GM23248 (cell line): ENCODE measurements at regions not wholly inside any gene's neighbourhood (a gene's known extent, or its start where the extent isn't known, plus 50 kb on each side); places are given as distances from the start of the nearest gene placed in this dataset.

Source experiments
- DNase-seq: peaks from one replicate; pipeline ENCODE4 v3.0.0-alpha.2; 2015
- H2AFZ ChIP-seq: fragments of 200-600 bp; sonication (generic); 2 replicates; pipeline ENCODE4 v1.6.1; 2016; ENCODE audit warnings: antibody characterized with exemption
- H3F3A ChIP-seq: fragments of 200-600 bp; sonication (generic); 2 replicates; pipeline ENCODE4 v1.6.1; 2016; ENCODE audit warnings: mild to moderate bottlenecking, antibody characterized with exemption, mixed run types; ENCODE audit not compliant: insufficient read depth
- H3K27ac ChIP-seq: fragments of 200-600 bp; sonication (generic); 2 replicates; pipeline ENCODE4 v1.5.1; 2016; ENCODE audit warnings: mild to moderate bottlenecking
- H3K27me3 ChIP-seq: fragments of 200-600 bp; sonication (generic); replicated peaks from 2 replicates; pipeline ENCODE4 v1.6.1; 2016; ENCODE audit warnings: mild to moderate bottlenecking; ENCODE audit not compliant: insufficient read depth
- H3K36me3 ChIP-seq: fragments of 200-600 bp; sonication (generic); 2 replicates; pipeline ENCODE4 v1.6.1; 2016; ENCODE audit warnings: low read depth, mild to moderate bottlenecking
- H3K4me1 ChIP-seq: fragments of 200-600 bp; sonication (generic); 2 replicates; pipeline ENCODE4 v1.6.1; 2016; ENCODE audit warnings: mild to moderate bottlenecking; ENCODE audit not compliant: insufficient read depth
- H3K4me2 ChIP-seq: fragments of 200-600 bp; sonication (generic); one replicate; pipeline ENCODE4 v1.6.1; 2016; ENCODE audit warnings: mild to moderate bottlenecking; ENCODE audit not compliant: unreplicated experiment
- H3K4me3 ChIP-seq: fragments of 200-600 bp; sonication (generic); 2 replicates; pipeline ENCODE4 v1.5.1; 2016; ENCODE audit warnings: mild to moderate bottlenecking
- H3K79me2 ChIP-seq: fragments of 200-600 bp; sonication (generic); 2 replicates; pipeline ENCODE4 v1.6.1; 2016; ENCODE audit warnings: mild to moderate bottlenecking; ENCODE audit not compliant: insufficient read depth
- H3K9ac ChIP-seq: fragments of 200-600 bp; sonication (generic); 2 replicates; pipeline ENCODE4 v1.6.1; 2016; ENCODE audit warnings: mild to moderate bottlenecking
- H3K9me2 ChIP-seq: fragments of 200-600 bp; sonication (generic); 2 replicates; pipeline ENCODE4 v1.6.1; 2016; ENCODE audit warnings: mixed run types, mild to moderate bottlenecking, moderate library complexity; ENCODE audit not compliant: insufficient read depth
- H3K9me3 ChIP-seq: fragments of 200-600 bp; sonication (generic); one replicate; pipeline ENCODE4 v1.6.1; 2017; ENCODE audit warnings: low read depth
- H4K20me1 ChIP-seq: fragments of 200-600 bp; sonication (generic); 2 replicates; pipeline ENCODE4 v1.6.0; 2016; ENCODE audit not compliant: insufficient read depth
- EZH2 ChIP-seq: fragments of 200-600 bp; sonication (generic); IDR thresholded peaks from 2 replicates; pipeline ENCODE4 v1.6.1; 2018; ENCODE audit warnings: antibody characterized with exemption, mild to moderate bottlenecking; ENCODE audit not compliant: insufficient read depth, poor library complexity, severe bottlenecking
- EZH2phosphoT487 ChIP-seq: fragments of 200-600 bp; sonication (generic); IDR thresholded peaks from 2 replicates; pipeline ENCODE4 v1.6.1; 2018; ENCODE audit warnings: antibody characterized with exemption, moderate library complexity, mild to moderate bottlenecking, low read depth; ENCODE audit not compliant: insufficient read depth
- WGBS, 2 experiments: methylation state at CpG; one replicate each; pipeline ENCODE4 v1.1.6; 2015 to 2017; ENCODE audit warnings: low lambda C conversion rate in 2 of 2, low coverage in 1 of 2; ENCODE audit errors: missing lambda C conversion rate in 2 of 2; 5-methylcytosine and 5-hydroxymethylcytosine counted together
- in situ Hi-C: fragments of 300-500 bp; cut with MboI; formaldehyde crosslinking; loops from 2 replicates; pipeline ENCODE4 v1.15.0; 2020

- Histone ChIP-seq H3K79me2 (no peaks in the 10 kb centered on the region), H4K20me1 (no peaks in the 10 kb centered on the region), H3K27me3 (peaks cover 17% of the 10 kb centered on the region), H3K27ac (no peak overlapping the region), H3K4me1 (no peaks in the 10 kb centered on the region), H3K4me2 (no peak overlapping the region), H2AFZ (no peak overlapping the region), H3K9me2 (no peaks in the 10 kb centered on the region), H3K36me3 (no peaks in the 10 kb centered on the region), H3K9ac (no peak overlapping the region), H3K9me3 (no peaks in the 10 kb centered on the region), H3F3A (no peaks in the 10 kb centered on the region), H3K4me3 (no peak overlapping the region)
- no peak for TF ChIP-seq EZH2
- TF ChIP-seq EZH2phosphoT487: no peak
- in situ Hi-C loops: no loop called here
- no peak for DNase-seq
- WGBS, 2 experiments: 66 to 77% methylated on average over 6 of the region's 6 CpGs
Observed at GRCh38 chr16:50427107-50427506, 58.3 kb upstream of the BRD7 start.

GRCh38 chr16:50425648-50426047 is 56.9 kb upstream of the BRD7 start:
- H3K9me3 ChIP-seq: no peaks in the 10 kb centered on the region
- DNase-seq: no peak
- H3K27me3 ChIP-seq: peaks cover 17% of the 10 kb centered on the region
- no peaks in the 10 kb centered on the region for H3K79me2 ChIP-seq
- H3K4me3 ChIP-seq: no peak overlapping the region
- H3K4me1 ChIP-seq: no peaks in the 10 kb centered on the region
- no peak overlapping the region for H2AFZ ChIP-seq
- H3K36me3 ChIP-seq: no peaks in the 10 kb centered on the region
- no peaks in the 10 kb centered on the region for H4K20me1 ChIP-seq
- no peak overlapping the region for H3K27ac ChIP-seq
- WGBS, 2 experiments: 47% methylated on average over 8 of the region's 8 CpGs
- no peak overlapping the region for H3K9ac ChIP-seq
- no peaks in the 10 kb centered on the region for H3F3A ChIP-seq
- no peak overlapping the region for H3K4me2 ChIP-seq
- in situ Hi-C loops: no loop called here
- H3K9me2 ChIP-seq: no peaks in the 10 kb centered on the region
- TF ChIP-seq EZH2 (no peak), EZH2phosphoT487 (no peak)

GRCh38 chr16:50425044-50425443 is 56.3 kb upstream of the BRD7 start:
- WGBS, 2 experiments: 72 to 77% methylated on average over 3 of the region's 3 CpGs
- in situ Hi-C loops: no loop called here
- no peaks in the 10 kb centered on the region for H4K20me1 ChIP-seq
- no peak overlapping the region for H2AFZ ChIP-seq
- no peaks in the 10 kb centered on the region for H3K79me2 ChIP-seq
- no peak overlapping the region for H3K4me3 ChIP-seq
- no peak overlapping the region for H3K27ac ChIP-seq
- H3K36me3 ChIP-seq: no peaks in the 10 kb centered on the region
- H3K9ac ChIP-seq: no peak overlapping the region
- H3K4me1 ChIP-seq: no peaks in the 10 kb centered on the region
- no peaks in the 10 kb centered on the region for H3K9me2 ChIP-seq
- H3F3A ChIP-seq: no peaks in the 10 kb centered on the region
- TF ChIP-seq EZH2 (no peak), EZH2phosphoT487 (no peak)
- no peak for DNase-seq
- no peak overlapping the region for H3K4me2 ChIP-seq
- H3K27me3 ChIP-seq: peaks cover 17% of the 10 kb centered on the region
- no peaks in the 10 kb centered on the region for H3K9me3 ChIP-seq

- in situ Hi-C loops: no loop called here
- H3K4me3 ChIP-seq: no peak overlapping the region
- H3K9me2 ChIP-seq: no peaks in the 10 kb centered on the region
- 13% methylated on average over 1 of the region's 1 CpG for WGBS, 2 experiments
- TF ChIP-seq EZH2phosphoT487 (no peak), EZH2 (no peak)
- no peak overlapping the region for H2AFZ ChIP-seq
- no peaks in the 10 kb centered on the region for H3K36me3 ChIP-seq
- H3K27ac ChIP-seq: no peak overlapping the region
- H3K27me3 ChIP-seq: peaks cover 17% of the 10 kb centered on the region
- H3K79me2 ChIP-seq: no peaks in the 10 kb centered on the region
- H3K9ac ChIP-seq: no peak overlapping the region
- peaks cover 7% of the 10 kb centered on the region for H3K9me3 ChIP-seq
- H3K4me2 ChIP-seq: no peak overlapping the region
- no peak for DNase-seq
- H3F3A ChIP-seq: no peaks in the 10 kb centered on the region
- no peaks in the 10 kb centered on the region for H3K4me1 ChIP-seq
- no peaks in the 10 kb centered on the region for H4K20me1 ChIP-seq
Observed at GRCh38 chr16:50422926-50423325, 54.1 kb upstream of the BRD7 start.

GRCh38 chr16:50419116-50419515 is 50.3 kb upstream of the BRD7 start:
- H3F3A ChIP-seq: no peaks in the 10 kb centered on the region
- peaks cover 12% of the 10 kb centered on the region for H3K27me3 ChIP-seq
- peaks cover 7% of the 10 kb centered on the region for H3K9me3 ChIP-seq
- no peak overlapping the region for H3K27ac ChIP-seq
- no peaks in the 10 kb centered on the region for H3K9me2 ChIP-seq
- H3K4me2 ChIP-seq: no peak overlapping the region
- in situ Hi-C loops: no loop called here
- no peaks in the 10 kb centered on the region for H3K4me1 ChIP-seq
- TF ChIP-seq EZH2 (no peak), EZH2phosphoT487 (no peak)
- H3K4me3 ChIP-seq: no peak overlapping the region
- no peak overlapping the region for H3K9ac ChIP-seq
- DNase-seq: no peak
- no peaks in the 10 kb centered on the region for H4K20me1 ChIP-seq
- H3K36me3 ChIP-seq: no peaks in the 10 kb centered on the region
- H3K79me2 ChIP-seq: no peaks in the 10 kb centered on the region
- no peak overlapping the region for H2AFZ ChIP-seq
